ENCODE measurements at regions not wholly inside any gene's neighbourhood (a gene's known extent, or its start where the extent isn't known, plus 50 kb on each side); places are given as distances from the start of the nearest gene placed in this dataset.

DNA sequence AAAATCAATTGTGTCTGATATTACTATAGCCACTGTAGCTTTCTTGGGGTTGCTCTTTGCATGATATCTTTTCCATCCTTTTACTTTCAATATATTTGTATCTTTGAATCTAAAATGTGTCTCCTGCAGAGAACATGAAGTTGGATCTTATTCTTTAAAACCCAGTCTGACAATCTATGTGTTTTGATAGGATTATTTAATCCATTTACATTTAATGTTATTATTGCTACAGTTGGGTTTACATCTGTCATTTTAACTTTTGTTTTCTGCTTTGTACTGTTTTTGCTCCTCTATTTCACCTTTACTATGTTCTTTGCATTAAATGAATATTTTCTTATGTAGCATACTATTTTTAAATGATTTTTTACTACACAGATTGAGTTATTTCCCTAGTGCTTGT, 230.9 kb downstream of the ANTXR2 start:
- no peaks in the 10 kb centered on the region for H3K4me1 ChIP-seq (ENCODE audit: insufficient read depth, low read length, severe bottlenecking)
- no peaks in the 10 kb centered on the region for H3K79me2 ChIP-seq (ENCODE audit: insufficient read depth, low read length)
- H4K20me1 ChIP-seq (ENCODE audit: insufficient read depth, low read length) = no peaks in the 10 kb centered on the region
- no peaks in the 10 kb centered on the region for H3K36me3 ChIP-seq (ENCODE audit: insufficient read depth, low read length)
- H3K9ac ChIP-seq (ENCODE audit: low read length) = no peak overlapping the region
- H3K27me3 ChIP-seq (ENCODE audit: insufficient read depth, low read length) = no peaks in the 10 kb centered on the region
- no peak overlapping the region for H3K27ac ChIP-seq (ENCODE audit: low read depth, low read length, poor library complexity, severe bottlenecking)
- H3K4me3 ChIP-seq (ENCODE audit: low read depth, low read length, poor library complexity, severe bottlenecking) = no peak overlapping the region
- TF ChIP-seq EZH2 (IDR thresholded peaks at IDR 0.05; ENCODE audit: borderline replicate concordance, low read length) = no peak
- TF ChIP-seq, protein P1, sequence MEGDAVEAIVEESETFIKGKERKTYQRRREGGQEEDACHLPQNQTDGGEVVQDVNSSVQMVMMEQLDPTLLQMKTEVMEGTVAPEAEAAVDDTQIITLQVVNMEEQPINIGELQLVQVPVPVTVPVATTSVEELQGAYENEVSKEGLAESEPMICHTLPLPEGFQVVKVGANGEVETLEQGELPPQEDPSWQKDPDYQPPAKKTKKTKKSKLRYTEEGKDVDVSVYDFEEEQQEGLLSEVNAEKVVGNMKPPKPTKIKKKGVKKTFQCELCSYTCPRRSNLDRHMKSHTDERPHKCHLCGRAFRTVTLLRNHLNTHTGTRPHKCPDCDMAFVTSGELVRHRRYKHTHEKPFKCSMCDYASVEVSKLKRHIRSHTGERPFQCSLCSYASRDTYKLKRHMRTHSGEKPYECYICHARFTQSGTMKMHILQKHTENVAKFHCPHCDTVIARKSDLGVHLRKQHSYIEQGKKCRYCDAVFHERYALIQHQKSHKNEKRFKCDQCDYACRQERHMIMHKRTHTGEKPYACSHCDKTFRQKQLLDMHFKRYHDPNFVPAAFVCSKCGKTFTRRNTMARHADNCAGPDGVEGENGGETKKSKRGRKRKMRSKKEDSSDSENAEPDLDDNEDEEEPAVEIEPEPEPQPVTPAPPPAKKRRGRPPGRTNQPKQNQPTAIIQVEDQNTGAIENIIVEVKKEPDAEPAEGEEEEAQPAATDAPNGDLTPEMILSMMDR (IDR thresholded peaks at IDR 0.05; ENCODE audit: low read length) = no peak
- H3F3A ChIP-seq (ENCODE audit: insufficient read depth, low read length) = no peaks in the 10 kb centered on the region
- no peaks in the 10 kb centered on the region for H3K9me2 ChIP-seq (ENCODE audit: low read depth, low read length)
- no peaks in the 10 kb centered on the region for H3K9me3 ChIP-seq (ENCODE audit: low read length)
- H3K4me2 ChIP-seq (ENCODE audit: low read length) = no peak overlapping the region
- no peak overlapping the region for H2AFZ ChIP-seq (ENCODE audit: low read length)

DNA sequence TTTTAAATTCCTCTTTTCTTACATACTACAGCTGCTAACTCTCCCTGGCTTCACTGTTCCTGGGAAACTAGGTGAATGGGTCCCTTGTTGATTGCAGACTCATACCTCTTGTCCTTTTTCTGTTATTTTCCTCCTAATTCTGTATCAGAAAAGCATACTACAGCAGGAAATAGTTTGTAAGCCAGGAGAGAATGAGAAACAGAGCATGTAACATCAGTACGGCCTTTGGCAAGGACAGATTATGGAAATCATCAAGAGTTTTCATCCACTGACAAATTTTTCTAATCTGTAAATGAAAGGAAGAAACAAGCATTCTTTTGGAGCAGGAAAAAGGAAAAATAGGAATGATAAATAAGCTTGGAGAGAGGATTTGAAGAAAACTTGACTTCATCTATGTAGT, 239.2 kb downstream of the ANTXR2 start:
- no peaks in the 10 kb centered on the region for H3K79me2 ChIP-seq (ENCODE audit: insufficient read depth, low read length)
- no peak overlapping the region for H3K4me2 ChIP-seq (ENCODE audit: low read length)
- no peaks in the 10 kb centered on the region for H3K27me3 ChIP-seq (ENCODE audit: insufficient read depth, low read length)
- H3K4me3 ChIP-seq (ENCODE audit: low read depth, low read length, poor library complexity, severe bottlenecking) = no peak overlapping the region
- no peaks in the 10 kb centered on the region for H3K36me3 ChIP-seq (ENCODE audit: insufficient read depth, low read length)
- H3K9me3 ChIP-seq (ENCODE audit: low read length) = no peaks in the 10 kb centered on the region
- H4K20me1 ChIP-seq (ENCODE audit: insufficient read depth, low read length) = no peaks in the 10 kb centered on the region
- TF ChIP-seq, protein P1 (IDR thresholded peaks at IDR 0.05; ENCODE audit: low read length) = no peak
- no peak for TF ChIP-seq EZH2 (IDR thresholded peaks at IDR 0.05; ENCODE audit: borderline replicate concordance, low read length)
- no peak overlapping the region for H2AFZ ChIP-seq (ENCODE audit: low read length)
- H3F3A ChIP-seq (ENCODE audit: insufficient read depth, low read length) = no peaks in the 10 kb centered on the region
- H3K4me1 ChIP-seq (ENCODE audit: insufficient read depth, low read length, severe bottlenecking) = no peaks in the 10 kb centered on the region
- H3K9ac ChIP-seq (ENCODE audit: low read length) = no peak overlapping the region
- H3K27ac ChIP-seq (ENCODE audit: low read depth, low read length, poor library complexity, severe bottlenecking) = no peak overlapping the region
- no peaks in the 10 kb centered on the region for H3K9me2 ChIP-seq (ENCODE audit: low read depth, low read length)

DNA sequence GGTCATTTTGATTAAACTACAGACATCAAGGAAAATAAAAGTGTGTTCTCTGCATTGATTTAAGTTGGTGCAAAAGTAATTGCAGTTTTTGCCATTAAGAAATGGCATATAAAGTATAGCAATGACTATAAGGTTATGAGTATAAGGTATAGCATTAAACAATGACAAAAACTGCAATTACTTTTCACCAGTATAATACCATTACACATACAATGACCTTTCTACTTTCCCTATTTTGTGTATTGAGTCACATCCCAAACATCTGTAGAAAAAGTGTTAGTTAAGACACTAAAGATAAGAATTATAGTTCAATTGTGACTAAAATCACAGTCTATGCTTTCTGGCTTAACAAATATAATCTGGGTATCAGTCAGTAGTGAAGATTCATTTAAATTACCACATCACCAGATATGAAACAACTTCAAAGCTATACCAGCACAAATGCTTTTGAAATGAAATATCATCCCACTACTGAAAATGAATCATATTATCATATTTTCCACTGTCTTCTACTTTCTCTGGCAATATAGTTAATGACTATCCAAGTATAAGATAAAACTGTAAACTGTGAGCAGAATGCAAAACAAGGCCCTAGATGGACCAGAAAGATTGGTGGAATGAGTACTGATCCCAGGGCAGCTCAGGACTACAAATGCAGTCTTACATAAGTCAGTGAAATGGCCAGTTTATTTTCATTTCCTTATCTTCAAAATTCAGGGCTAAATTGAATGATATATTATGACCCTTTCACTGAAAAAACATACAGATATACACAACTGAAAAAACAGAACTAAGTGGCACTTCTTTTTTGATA, 241.1 kb downstream of the ANTXR2 start:
- no peak for TF ChIP-seq EZH2 (IDR thresholded peaks at IDR 0.05; ENCODE audit: borderline replicate concordance, low read length)
- TF ChIP-seq, protein P1 (IDR thresholded peaks at IDR 0.05; ENCODE audit: low read length) = no peak
- Histone ChIP-seq H3K4me1 (ENCODE audit: insufficient read depth, low read length, severe bottlenecking) (no peaks in the 10 kb centered on the region), H4K20me1 (ENCODE audit: insufficient read depth, low read length) (no peaks in the 10 kb centered on the region), H3K4me2 (ENCODE audit: low read length) (no peak overlapping the region), H3K79me2 (ENCODE audit: insufficient read depth, low read length) (no peaks in the 10 kb centered on the region), H3K9me3 (ENCODE audit: low read length) (no peaks in the 10 kb centered on the region), H3K27ac (ENCODE audit: low read depth, low read length, poor library complexity, severe bottlenecking) (no peak overlapping the region), H3K9me2 (ENCODE audit: low read depth, low read length) (no peaks in the 10 kb centered on the region), H3K27me3 (ENCODE audit: insufficient read depth, low read length) (no peaks in the 10 kb centered on the region), H3K9ac (ENCODE audit: low read length) (no peak overlapping the region), H3F3A (ENCODE audit: insufficient read depth, low read length) (no peaks in the 10 kb centered on the region), H2AFZ (ENCODE audit: low read length) (no peak overlapping the region), H3K36me3 (ENCODE audit: insufficient read depth, low read length) (no peaks in the 10 kb centered on the region), H3K4me3 (ENCODE audit: low read depth, low read length, poor library complexity, severe bottlenecking) (no peak overlapping the region)
